GM19397 (cell line): ENCODE measurements at regions not wholly inside any gene's neighbourhood (a gene's known extent, or its start where the extent isn't known, plus 50 kb on each side); places are given as distances from the start of the nearest gene placed in this dataset.
"Not testable (repeated sequence)": the region's sequence is repeated elsewhere in the genome, so short reads cannot be mapped to it uniquely, and the experiment has no call there.

Experiments used
- ATAC-seq: cut with Tn5 transposase; IDR thresholded peaks from one replicate; pipeline ENCODE4 v1.9.1; 2021; ENCODE audit warnings: mild to moderate bottlenecking, moderate library complexity; ENCODE audit not compliant: unreplicated experiment

- ATAC-seq = no peak
Observed at GRCh38 chr3:31314258-31314657, 218.5 kb upstream of the STT3B start.

DNA sequence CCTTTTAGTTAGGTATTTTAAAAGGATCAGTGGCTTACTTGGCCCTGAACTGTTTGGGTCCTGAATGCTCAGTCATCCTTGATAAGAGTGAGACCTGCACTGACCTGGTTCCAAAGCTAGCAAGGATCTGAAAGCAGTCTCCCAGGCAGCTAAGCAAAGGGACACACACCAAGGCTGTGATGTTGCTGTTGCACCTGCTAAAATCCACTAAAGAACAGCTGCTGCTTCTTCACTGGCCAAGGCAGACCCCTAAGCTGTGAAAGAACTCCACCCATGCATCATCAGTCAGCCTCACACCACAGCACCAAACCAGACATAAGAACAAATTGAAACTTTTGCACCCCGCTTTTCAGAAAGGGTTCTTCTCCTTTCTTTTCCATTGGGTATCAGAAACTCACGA lies 213.4 kb upstream of the STT3B start:
- no peak for ATAC-seq

- ATAC-seq = no peak
Observed at GRCh38 chr3:31321620-31322019, 211.1 kb upstream of the STT3B start.

- no peak for ATAC-seq
Observed at GRCh38 chr3:31322460-31322859, 210.3 kb upstream of the STT3B start.

DNA sequence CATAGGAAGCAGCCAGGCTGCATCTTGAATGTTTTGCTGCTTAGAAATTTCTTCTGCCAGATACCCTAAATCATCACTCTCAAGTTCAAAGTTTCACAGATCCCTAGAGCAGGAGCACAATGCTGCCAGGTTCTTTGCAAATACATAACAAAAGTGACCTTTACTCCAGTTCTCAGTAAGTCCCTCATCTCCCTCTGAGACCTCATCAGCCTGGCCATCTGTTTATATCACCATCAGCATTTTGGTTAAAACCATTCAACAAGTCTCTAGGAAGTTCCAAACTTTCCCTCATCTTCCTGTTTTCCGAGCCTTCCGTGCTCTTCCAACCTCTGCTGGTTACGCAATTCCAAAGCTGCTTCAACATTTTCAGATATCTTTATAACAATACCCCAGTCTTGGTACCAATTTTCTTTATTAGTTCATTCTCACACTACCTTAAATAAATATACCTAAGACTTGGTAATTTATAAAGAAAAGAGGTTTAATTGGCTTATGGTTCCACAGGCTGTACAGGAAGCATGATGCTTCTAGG lies 204.8 kb upstream of the STT3B start:
- ATAC-seq = not testable (repeated sequence)

DNA sequence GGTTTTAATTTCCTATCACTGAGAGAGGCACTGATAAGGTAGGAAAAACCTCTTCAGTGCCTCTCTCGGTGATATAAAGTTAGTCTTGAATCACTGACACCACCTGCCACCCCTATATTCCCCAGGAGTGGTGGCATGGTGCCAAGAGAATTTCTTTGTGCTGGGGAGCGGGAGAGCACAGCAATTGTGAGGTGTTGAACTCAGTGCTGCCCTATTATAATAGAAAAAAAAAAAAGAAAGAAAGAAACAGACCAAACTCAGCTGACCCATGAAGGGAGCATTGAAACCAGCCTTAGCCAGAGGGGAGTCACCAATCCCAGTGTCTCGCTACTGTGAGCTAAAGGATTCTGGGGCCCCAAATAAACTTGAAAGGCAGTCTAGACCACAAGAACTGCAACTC lies 201.4 kb upstream of the STT3B start:
- ATAC-seq = no peak

GRCh38 chr3:31341130-31341529 lies 191.6 kb upstream of the STT3B start:
- no peak for ATAC-seq

- ATAC-seq = no peak
Observed at GRCh38 chr3:31343075-31343474, 189.7 kb upstream of the STT3B start.

GRCh38 chr3:31345581-31345980 lies 187.1 kb upstream of the STT3B start:
- no peak for ATAC-seq

DNA sequence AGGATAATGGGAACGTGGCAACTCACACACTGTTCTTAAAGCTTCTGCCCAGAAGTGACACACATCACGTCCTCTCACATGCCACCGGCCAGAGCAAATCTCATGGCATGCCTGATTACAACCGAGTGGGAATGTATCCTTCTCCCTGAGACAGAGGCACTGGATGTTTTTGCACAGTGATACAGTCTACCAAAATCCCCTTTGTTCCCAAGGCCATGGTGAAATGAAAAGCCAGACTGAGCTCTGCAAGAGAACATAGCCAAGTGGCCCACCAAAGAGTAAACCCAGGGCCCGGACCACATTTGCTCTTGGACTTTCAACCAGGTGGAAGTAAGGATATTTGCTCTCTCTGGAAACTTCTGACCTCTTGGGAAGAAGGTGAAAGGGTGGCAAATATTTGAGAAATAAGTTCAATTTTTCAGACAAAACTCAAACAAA lies 186.2 kb upstream of the STT3B start:
- no peak for ATAC-seq

DNA sequence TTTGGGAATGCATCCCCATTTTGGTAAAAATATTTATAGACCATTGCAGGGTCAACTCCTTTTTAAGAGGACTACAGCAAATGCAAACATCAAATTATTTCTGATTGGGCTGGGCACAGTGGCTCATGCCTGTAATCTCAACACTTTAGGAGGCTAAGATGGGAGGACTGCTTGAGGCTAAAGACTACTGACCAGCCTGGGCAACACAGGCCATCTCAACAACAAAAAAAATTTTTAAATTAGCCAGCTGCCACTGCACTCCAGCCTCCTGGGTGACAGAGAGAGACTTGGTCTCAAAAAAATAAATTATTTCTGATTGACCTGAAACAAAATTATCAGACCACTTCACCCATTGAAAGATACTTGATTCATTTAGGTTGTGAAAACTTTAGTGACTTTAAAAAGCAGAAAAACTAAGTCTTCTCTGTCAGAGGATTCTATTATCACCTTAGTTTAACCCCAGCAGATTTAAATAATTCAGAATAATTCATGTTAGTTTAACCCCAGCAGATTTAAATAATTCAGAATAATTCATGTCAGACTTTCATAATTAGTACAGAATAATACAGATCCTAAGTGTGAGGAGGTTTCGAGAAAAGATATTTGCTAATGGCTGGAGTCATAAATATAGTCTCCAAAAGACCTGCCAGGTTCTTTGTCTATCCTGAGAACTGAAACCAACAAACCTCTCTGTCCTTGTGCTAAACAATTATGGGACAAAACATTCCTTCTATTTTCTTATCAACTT lies 183.6 kb upstream of the STT3B start:
- no peak for ATAC-seq

DNA sequence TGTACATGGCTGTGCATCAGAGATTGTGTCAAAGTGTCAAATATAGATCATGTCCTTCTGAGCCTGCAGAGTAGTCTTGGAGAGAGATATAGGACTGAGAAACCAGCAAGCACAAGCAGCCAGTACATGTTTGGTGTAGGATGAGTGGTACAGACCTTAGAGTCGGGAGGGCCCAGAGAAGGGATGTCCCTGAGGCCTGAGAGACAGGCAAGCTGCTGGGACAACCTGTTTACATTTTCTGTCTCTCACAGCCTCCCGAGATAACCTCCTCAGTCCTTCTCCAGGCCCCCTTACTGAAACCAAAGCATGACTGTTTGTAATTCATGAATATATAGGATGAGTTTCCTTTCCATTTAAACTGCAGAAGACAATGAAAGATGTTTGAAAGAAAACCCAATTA lies 182.4 kb upstream of the STT3B start:
- ATAC-seq = no peak

DNA sequence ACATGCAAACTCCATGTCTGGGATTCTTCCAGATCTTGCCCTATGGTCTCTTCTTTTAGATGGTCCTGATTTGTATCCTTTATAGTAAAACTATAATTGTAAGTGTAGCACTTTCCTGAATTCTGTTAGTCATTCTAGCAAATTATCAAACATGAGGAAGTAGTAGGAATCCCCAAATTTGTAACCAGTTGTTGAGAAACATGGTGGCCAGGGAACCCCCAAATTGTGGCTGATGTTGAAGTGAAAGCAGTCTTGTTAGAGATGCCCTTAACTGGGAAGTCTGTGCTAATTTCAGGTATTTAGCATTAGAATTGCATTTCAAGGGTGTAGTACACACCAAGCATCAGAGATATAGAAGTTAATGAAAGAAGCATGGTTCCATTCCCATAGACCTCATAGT lies 180.4 kb upstream of the STT3B start:
- no peak for ATAC-seq

- no peak for ATAC-seq
Observed at GRCh38 chr3:31353166-31353565, 179.6 kb upstream of the STT3B start.

GRCh38 chr3:31354373-31354772 lies 178.4 kb upstream of the STT3B start:
- ATAC-seq = no peak

DNA sequence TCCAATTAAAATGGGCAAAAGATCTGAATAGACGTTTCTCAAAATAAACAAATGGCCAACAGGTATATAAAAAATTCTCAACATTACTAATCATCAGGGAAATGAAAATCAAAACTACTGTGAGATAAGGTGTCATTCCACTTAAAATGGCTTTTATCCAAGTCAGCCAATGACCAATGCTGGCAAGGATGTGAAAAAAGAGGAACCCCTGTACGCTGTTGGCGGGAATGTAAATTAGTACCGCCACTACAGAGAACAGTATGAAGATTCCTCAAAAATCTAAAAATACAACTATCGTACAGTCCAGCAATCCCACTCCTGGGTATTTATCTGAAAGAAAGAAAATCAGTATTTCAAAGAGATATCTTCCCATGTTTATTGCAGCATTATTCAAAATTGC lies 176.9 kb upstream of the STT3B start:
- no peak for ATAC-seq

DNA sequence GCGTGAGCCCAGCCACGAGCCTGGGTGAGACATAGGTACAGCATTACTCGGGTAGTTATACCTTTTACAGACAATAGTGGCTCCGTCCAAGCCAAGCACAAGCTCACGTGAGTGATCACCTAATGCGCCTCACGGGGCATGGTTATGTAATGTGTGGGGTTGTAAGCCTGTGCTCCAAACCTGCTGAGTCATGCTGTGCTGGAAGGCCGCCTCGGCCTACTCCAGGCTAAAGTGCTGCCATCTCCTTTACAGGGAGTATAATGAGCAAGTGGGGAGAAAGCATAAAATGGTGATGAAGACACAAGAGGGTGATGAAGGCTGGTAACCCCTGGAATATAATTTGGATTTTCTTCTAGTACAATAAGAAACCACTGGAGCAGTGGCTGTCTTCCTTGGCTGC lies 175.8 kb upstream of the STT3B start:
- no peak for ATAC-seq

- ATAC-seq = no peak
Observed at GRCh38 chr3:31357451-31357850, 175.3 kb upstream of the STT3B start.

GRCh38 chr3:31358473-31359070 lies 174.2 kb upstream of the STT3B start:
- no peak for ATAC-seq

DNA sequence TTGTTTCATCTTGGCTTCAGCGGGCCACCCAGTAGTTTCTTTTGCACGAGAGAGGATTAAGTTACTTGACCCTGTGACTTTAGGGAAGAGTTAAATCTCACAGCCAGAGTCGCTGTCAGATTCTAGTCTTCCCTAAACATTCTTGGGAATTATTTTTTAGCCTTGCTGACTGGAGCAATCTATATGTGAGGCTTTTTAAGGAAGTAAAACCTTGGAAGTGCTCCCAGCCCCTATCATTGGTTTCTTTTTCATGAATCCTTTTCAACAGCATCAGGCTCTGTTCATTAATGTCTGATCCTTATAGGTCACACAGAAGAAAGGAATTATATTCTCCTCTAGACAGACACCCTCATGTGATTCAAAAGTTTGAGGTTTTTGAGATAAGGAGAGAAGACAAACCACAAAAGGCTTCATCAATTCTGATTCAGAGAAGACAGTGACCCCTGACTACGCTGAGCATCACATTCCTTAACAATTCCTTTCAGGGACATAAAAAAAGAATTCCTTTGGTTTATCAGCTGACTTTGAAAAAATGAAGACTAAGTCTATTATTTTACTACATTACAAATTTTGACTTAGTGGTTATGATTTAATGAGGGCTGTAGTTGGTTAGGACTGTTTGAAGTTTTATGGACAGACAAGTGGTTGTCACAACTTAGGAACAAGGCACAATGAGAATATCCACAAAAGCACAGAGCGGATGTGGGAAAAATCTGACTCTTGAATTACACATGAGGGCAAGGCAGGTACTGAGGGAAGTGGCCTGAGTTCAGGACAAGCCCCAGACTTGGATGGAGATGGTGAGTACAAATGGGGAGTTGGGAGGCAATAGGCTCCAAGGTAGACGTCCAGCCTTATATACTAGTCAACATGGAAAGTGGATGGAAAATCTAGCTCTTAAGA lies 171.1 kb upstream of the STT3B start:
- ATAC-seq = no peak

GRCh38 chr3:31364188-31364587 lies 168.5 kb upstream of the STT3B start:
- ATAC-seq = no peak

- ATAC-seq = no peak
Observed at GRCh38 chr3:31364711-31365110, 168.0 kb upstream of the STT3B start.
